ENCODE measurements at regions not wholly inside any gene's neighbourhood (a gene's known extent, or its start where the extent isn't known, plus 50 kb on each side); places are given as distances from the start of the nearest gene placed in this dataset.

DNA sequence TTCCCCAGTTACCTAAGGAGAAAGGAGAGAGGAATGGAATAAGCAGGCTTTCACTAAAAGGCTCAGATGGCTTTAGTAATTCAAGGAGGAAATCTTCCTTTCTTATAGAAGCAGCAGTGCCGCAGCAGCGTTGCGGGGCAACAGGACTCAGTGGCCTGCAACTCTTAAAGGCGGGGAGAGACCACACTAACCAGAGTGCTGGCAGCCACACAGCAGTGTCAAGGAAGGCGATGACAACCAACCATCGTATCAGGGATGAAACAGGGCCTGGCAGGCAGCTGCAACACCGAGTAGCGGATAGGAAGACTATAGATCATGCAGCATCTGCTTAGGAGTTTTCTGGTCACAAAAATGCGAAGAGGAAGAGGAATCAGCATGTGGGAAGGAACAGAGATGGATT lies 106.0 kb downstream of the ERCC5 start:
- no peak overlapping the region for H3K27ac ChIP-seq
- TF ChIP-seq, protein P1, sequence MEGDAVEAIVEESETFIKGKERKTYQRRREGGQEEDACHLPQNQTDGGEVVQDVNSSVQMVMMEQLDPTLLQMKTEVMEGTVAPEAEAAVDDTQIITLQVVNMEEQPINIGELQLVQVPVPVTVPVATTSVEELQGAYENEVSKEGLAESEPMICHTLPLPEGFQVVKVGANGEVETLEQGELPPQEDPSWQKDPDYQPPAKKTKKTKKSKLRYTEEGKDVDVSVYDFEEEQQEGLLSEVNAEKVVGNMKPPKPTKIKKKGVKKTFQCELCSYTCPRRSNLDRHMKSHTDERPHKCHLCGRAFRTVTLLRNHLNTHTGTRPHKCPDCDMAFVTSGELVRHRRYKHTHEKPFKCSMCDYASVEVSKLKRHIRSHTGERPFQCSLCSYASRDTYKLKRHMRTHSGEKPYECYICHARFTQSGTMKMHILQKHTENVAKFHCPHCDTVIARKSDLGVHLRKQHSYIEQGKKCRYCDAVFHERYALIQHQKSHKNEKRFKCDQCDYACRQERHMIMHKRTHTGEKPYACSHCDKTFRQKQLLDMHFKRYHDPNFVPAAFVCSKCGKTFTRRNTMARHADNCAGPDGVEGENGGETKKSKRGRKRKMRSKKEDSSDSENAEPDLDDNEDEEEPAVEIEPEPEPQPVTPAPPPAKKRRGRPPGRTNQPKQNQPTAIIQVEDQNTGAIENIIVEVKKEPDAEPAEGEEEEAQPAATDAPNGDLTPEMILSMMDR (conservative IDR thresholded peaks at IDR 0.05) = no peak
- TF ChIP-seq ZFX (IDR thresholded peaks at IDR 0.05) = no peak

DNA sequence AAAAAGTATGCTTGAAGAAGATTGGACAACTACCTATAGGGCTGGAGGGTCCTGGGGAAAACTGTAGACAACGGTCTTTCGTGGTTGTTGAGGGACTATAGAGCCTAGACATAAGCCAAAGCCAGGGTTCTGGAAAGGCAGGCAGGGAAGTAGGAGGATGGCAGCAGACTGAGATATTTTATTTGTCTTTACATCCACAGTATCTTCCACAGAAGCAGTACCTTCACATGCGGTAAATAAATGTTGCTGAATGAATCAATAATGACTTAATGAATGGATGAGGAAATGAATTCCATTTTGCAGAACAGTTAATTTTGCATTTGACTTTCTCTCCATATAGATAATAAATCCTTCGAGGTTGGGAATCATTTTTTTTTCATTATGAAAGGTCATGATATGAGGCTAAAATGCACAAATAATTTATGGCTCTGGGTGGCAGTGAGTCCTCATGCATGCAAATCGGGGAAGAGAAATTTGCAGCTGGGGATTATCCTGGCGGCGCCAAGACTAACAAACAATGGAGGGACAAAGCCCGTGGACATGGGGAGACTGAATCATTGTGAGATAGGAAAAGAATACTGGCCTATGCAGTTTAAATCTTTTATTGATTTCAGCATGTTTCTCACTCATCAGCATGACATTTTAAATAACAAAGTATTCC lies 102.0 kb downstream of the ERCC5 start:
- TF ChIP-seq ZFX (IDR thresholded peaks at IDR 0.05) = no peak
- TF ChIP-seq, protein P1 (conservative IDR thresholded peaks at IDR 0.05) = peak; percentile 51
- no peak overlapping the region for H3K27ac ChIP-seq

DNA sequence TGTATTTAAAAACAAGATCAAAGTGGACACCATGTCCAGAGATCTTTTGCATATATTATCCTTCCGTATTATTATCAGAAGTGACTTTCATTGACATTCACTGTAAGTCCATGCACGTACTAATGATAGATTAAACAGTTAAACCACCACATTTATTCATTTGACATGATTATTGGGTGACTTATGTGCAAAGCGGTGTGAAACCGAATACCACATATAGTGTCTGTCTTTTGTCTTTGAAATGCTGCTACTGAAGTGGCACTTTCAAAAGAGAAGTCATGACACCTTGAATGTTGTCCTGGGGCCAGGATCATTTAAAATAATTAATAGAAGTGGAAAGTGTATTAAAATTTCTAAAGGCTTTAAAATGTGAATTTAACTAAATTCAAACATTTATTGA lies 100.1 kb downstream of the ERCC5 start:
- no peak overlapping the region for H3K27ac ChIP-seq
- TF ChIP-seq ZFX (IDR thresholded peaks at IDR 0.05) = no peak
- TF ChIP-seq, protein P1 (conservative IDR thresholded peaks at IDR 0.05) = no peak

DNA sequence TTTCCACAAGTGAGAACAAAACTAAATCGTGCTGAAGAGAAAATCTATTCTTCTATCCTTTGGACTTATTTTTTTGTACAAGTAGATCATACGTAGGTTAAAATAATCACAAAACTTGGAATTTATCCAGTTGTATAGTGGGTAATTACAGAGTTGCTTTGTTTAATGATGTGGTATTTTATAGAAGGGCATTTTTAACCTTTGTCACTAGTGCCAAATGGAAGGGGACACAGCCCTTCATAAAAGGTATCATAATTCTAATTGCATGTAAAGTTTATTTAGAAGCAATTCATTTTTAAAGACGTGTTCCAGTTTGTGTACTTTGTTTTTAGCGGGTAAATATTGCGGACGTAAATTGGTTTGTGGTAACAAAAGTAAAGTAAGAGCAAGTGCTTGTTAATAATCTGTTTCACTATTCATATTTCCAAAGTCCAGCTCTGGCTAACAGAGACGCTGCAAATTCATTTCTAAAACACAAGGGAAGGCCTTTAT lies 99.5 kb downstream of the ERCC5 start:
- TF ChIP-seq, protein P1 (conservative IDR thresholded peaks at IDR 0.05) = no peak
- TF ChIP-seq ZFX (IDR thresholded peaks at IDR 0.05) = no peak
- H3K27ac ChIP-seq = no peak overlapping the region

DNA sequence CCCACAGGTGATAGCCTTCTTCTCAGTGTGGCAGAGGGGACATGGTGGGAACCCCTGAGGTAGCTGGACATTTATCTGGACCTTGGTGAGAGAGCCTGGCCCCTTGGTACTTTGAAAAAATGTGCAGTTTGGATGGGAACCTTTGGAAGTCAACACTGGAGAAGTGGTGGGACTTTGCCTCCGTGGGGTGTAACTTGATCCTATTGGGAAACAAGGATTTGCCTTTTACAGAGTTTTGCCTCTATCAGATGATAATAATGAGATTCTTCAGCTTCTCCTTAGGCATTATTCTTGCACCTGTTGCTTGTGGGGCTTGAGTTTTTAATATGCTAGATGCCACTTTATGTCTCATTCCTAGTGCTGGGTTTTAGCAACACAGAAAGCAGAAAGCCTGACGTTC lies 99.0 kb downstream of the ERCC5 start:
- TF ChIP-seq, protein P1 (conservative IDR thresholded peaks at IDR 0.05) = no peak
- no peak for TF ChIP-seq ZFX (IDR thresholded peaks at IDR 0.05)
- H3K27ac ChIP-seq = no peak overlapping the region

DNA sequence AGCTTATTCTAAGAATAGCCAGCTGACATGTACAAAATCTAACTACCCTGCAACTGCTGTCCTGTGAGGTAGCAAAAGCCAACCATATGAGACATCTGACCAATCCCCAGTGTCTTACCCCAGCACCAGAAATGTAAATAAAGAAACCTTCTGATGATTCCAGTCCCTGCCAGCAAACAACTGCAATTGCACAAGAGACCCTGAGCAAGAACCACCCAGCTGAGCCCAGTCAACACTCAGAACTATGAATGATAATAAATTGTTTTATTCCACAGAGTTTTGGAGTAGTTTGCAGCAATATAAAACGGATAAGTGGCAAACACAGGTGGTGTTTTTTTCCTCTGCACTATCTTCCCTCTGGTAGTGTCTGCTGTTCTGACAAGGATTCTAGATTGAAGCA lies 94.9 kb downstream of the ERCC5 start:
- no peak overlapping the region for H3K27ac ChIP-seq
- TF ChIP-seq, protein P1 (conservative IDR thresholded peaks at IDR 0.05) = no peak
- TF ChIP-seq ZFX (IDR thresholded peaks at IDR 0.05) = no peak

DNA sequence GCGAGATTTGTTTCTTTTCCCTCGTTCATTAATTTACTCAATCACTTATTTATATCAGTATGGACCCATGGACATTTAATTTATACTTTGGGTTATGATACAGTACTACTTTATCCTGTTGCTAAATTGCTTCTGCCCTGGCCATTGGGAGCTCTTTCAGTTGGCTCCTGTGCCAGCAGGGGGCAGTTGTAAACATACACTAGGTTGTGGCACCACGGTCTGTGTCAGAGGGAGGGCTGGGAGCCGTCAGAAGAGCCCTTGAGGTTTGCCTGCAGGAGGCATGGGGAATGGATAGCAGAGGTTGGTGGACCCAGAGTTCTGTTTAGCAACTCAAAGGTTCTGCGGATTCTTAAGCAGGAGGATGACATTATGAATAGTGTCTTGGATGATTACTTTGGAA lies 94.3 kb downstream of the ERCC5 start:
- no peak overlapping the region for H3K27ac ChIP-seq
- TF ChIP-seq, protein P1 (conservative IDR thresholded peaks at IDR 0.05) = peak; percentile 21
- TF ChIP-seq ZFX (IDR thresholded peaks at IDR 0.05) = no peak

Data from C4-2B (cell line).